Keratinocyte (primary cell): ENCODE measurements at regions not wholly inside any gene's neighbourhood (a gene's known extent, or its start where the extent isn't known, plus 50 kb on each side); places are given as distances from the start of the nearest gene placed in this dataset.

ENCODE experiments used
- CTCF ChIP-seq, 3 experiments: IDR thresholded peaks in 1 of 3; conservative IDR thresholded peaks in 1 of 3; optimal IDR thresholded peaks in 1 of 3; 2 replicates in 2 of 3; 3 replicates in 1 of 3; pipeline versions ENCODE3 to v1.5.1; 2011; ENCODE audit warnings: low read length in 3 of 3, mild to moderate bottlenecking in 3 of 3, moderate library complexity in 2 of 3, control low read depth in 1 of 3, inconsistent platforms in 1 of 3; ENCODE audit not compliant: insufficient read depth in 2 of 3; ENCODE audit errors: extremely low read depth in 1 of 3
- EZH2 ChIP-seq: IDR thresholded peaks from one replicate; pipeline ENCODE4 v1.6.1; 2012; ENCODE audit warnings: inconsistent platforms, mild to moderate bottlenecking, low read length, moderate library complexity

GRCh38 chr5:12793373-12793772 is 889.1 kb upstream of the CTNND2 start:
- no peak for TF ChIP-seq CTCF (optimal IDR thresholded peaks at IDR 0.05 in 1 of 3, IDR thresholded peaks at IDR 0.05 in 1 of 3, conservative IDR thresholded peaks at IDR 0.05 in 1 of 3; ENCODE audit: extremely low read depth in 1 of 3, insufficient read depth in 2 of 3, low read length in 3 of 3)
- TF ChIP-seq EZH2, result no peak
